Smooth muscle cell (in vitro differentiated cells): ENCODE measurements at regions not wholly inside any gene's neighbourhood (a gene's known extent, or its start where the extent isn't known, plus 50 kb on each side); places are given as distances from the start of the nearest gene placed in this dataset.
A peak's percentile ranks its signal among the peaks of the same experiment; 100 is the strongest.

ENCODE experiments used
- DNase-seq: peaks from one replicate; lab custom pipeline; 2025; ENCODE audit not compliant: unreplicated experiment; lab: John Stamatoyannopoulos, UW
- H2AFZ ChIP-seq: fragments of 200-600 bp; sonication (generic); 2 replicates; pipeline ENCODE4 v1.6.0; 2016; ENCODE audit warnings: antibody characterized with exemption, low read depth, mild to moderate bottlenecking
- H3F3A ChIP-seq: fragments of 200-600 bp; sonication (generic); 2 replicates; pipeline ENCODE4 v1.6.0; 2017; ENCODE audit warnings: antibody characterized with exemption, low read depth
- H3K27ac ChIP-seq: fragments of 200-600 bp; sonication (generic); 2 replicates; pipeline ENCODE4 v1.5.1; 2016; ENCODE audit warnings: low read depth, mild to moderate bottlenecking
- H3K27me3 ChIP-seq: fragments of 200-600 bp; sonication (generic); 2 replicates; pipeline ENCODE4 v1.6.1; 2016; ENCODE audit warnings: low read depth, mild to moderate bottlenecking
- H3K36me3 ChIP-seq: fragments of 200-600 bp; sonication (generic); 2 replicates; pipeline ENCODE4 v1.5.1; 2016; ENCODE audit warnings: low read depth
- H3K4me1 ChIP-seq: fragments of 200-600 bp; sonication (generic); 2 replicates; pipeline ENCODE4 v1.5.1; 2016; ENCODE audit warnings: low read depth
- H3K4me2 ChIP-seq: fragments of 200-600 bp; sonication (generic); 2 replicates; pipeline ENCODE4 v1.6.0; 2016; ENCODE audit warnings: mild to moderate bottlenecking
- H3K4me3 ChIP-seq: fragments of 200-600 bp; sonication (generic); 2 replicates; pipeline ENCODE4 v1.5.1; 2016; ENCODE audit warnings: mild to moderate bottlenecking
- H3K79me2 ChIP-seq: fragments of 200-600 bp; sonication (generic); 2 replicates; pipeline ENCODE4 v1.6.0; 2016; ENCODE audit warnings: low read depth, mild to moderate bottlenecking
- H3K9ac ChIP-seq: fragments of 200-600 bp; sonication (generic); 2 replicates; pipeline ENCODE4 v1.6.0; 2016; ENCODE audit warnings: low read depth
- H3K9me3 ChIP-seq: fragments of 200-600 bp; sonication (generic); replicated peaks from 2 replicates; pipeline ENCODE4 v1.5.1; 2016; ENCODE audit warnings: low read depth
- H4K20me1 ChIP-seq: fragments of 200-600 bp; sonication (generic); 2 replicates; pipeline ENCODE4 v1.6.0; 2016; ENCODE audit warnings: low read depth
- CTCF ChIP-seq: fragments of 200-600 bp; sonication (generic); IDR thresholded peaks from 2 replicates; pipeline ENCODE4 v1.5.1; 2017; ENCODE audit warnings: borderline replicate concordance, mild to moderate bottlenecking, antibody characterized with exemption; ENCODE audit not compliant: insufficient read depth, poor library complexity, severe bottlenecking
- WGBS: methylation state at CpG from one replicate; pipeline ENCODE4 v1.1.7; 2016; ENCODE audit warnings: low lambda C conversion rate; 5-methylcytosine and 5-hydroxymethylcytosine counted together

- no peaks in the 10 kb centered on the region for H3K4me1 ChIP-seq
- no peak overlapping the region for H2AFZ ChIP-seq
- 92% methylated on average over 3 of the region's 3 CpGs for WGBS
- H3K36me3 ChIP-seq: no peaks in the 10 kb centered on the region
- no peak for DNase-seq
- H3K4me3 ChIP-seq: no peak overlapping the region
- no peak overlapping the region for H3K4me2 ChIP-seq
- H3K27me3 ChIP-seq: no peaks in the 10 kb centered on the region
- H3K9me3 ChIP-seq: no peaks in the 10 kb centered on the region
- H3K9ac ChIP-seq: no peak overlapping the region
- no peaks in the 10 kb centered on the region for H3F3A ChIP-seq
- no peak overlapping the region for H3K27ac ChIP-seq
- no peaks in the 10 kb centered on the region for H3K79me2 ChIP-seq
- no peaks in the 10 kb centered on the region for H4K20me1 ChIP-seq
- no peak for TF ChIP-seq CTCF
Measured at GRCh38 chr3:73867524-73867923, 242.8 kb upstream of the PDZRN3 start.

- Histone ChIP-seq H3K79me2 (no peaks in the 10 kb centered on the region), H4K20me1 (no peaks in the 10 kb centered on the region), H3K4me2 (no peak overlapping the region), H3K27ac (peak overlapping the region; percentile 43), H2AFZ (no peak overlapping the region), H3K9ac (no peak overlapping the region), H3K36me3 (no peaks in the 10 kb centered on the region), H3K27me3 (no peaks in the 10 kb centered on the region), H3K4me1 (no peaks in the 10 kb centered on the region), H3F3A (no peaks in the 10 kb centered on the region), H3K9me3 (no peaks in the 10 kb centered on the region), H3K4me3 (no peak overlapping the region)
- 62% methylated on average over 2 of the region's 2 CpGs for WGBS
- no peak for TF ChIP-seq CTCF
- DNase-seq: no peak
Measured at GRCh38 chr3:73866846-73867245, 242.1 kb upstream of the PDZRN3 start.

- 92% methylated on average over 5 of the region's 5 CpGs for WGBS
- Histone ChIP-seq H3K9me3 (no peaks in the 10 kb centered on the region), H3K27ac (no peak overlapping the region), H3K79me2 (no peaks in the 10 kb centered on the region), H3K4me2 (no peak overlapping the region), H3K9ac (no peak overlapping the region), H3K4me1 (no peaks in the 10 kb centered on the region), H3K27me3 (no peaks in the 10 kb centered on the region), H3F3A (no peaks in the 10 kb centered on the region), H3K36me3 (no peaks in the 10 kb centered on the region), H2AFZ (no peak overlapping the region), H4K20me1 (no peaks in the 10 kb centered on the region), H3K4me3 (no peak overlapping the region)
- TF ChIP-seq CTCF: no peak
- DNase-seq: no peak
Measured at GRCh38 chr3:73863546-73864079, 238.9 kb upstream of the PDZRN3 start.

- no peak for TF ChIP-seq CTCF
- WGBS: 100% methylated on average over 1 of the region's 1 CpG
- H3K4me2 ChIP-seq: no peak overlapping the region
Measured at GRCh38 chr3:73855813-73856212, 231.1 kb upstream of the PDZRN3 start.

More at GRCh38 chr3:73855813-73856212, 231.1 kb upstream of the PDZRN3 start:
- no peaks in the 10 kb centered on the region for H3K27me3 ChIP-seq
- H3K9me3 ChIP-seq: no peaks in the 10 kb centered on the region
- no peaks in the 10 kb centered on the region for H3K36me3 ChIP-seq
- H3K9ac ChIP-seq: no peak overlapping the region
- DNase-seq: no peak
- peaks cover 3% of the 10 kb centered on the region for H3K4me1 ChIP-seq
- H2AFZ ChIP-seq: no peak overlapping the region
- H4K20me1 ChIP-seq: no peaks in the 10 kb centered on the region
- no peaks in the 10 kb centered on the region for H3K79me2 ChIP-seq
- no peaks in the 10 kb centered on the region for H3F3A ChIP-seq
- no peak overlapping the region for H3K27ac ChIP-seq
- no peak overlapping the region for H3K4me3 ChIP-seq
